GM18858 (cell line): ENCODE measurements at regions not wholly inside any gene's neighbourhood (a gene's known extent, or its start where the extent isn't known, plus 50 kb on each side); places are given as distances from the start of the nearest gene placed in this dataset.
"Not testable (repeated sequence)": the region's sequence is repeated elsewhere in the genome, so short reads cannot be mapped to it uniquely, and the experiment has no call there.

Experiments used
- ATAC-seq: cut with Tn5 transposase; IDR thresholded peaks from one replicate; pipeline ENCODE4 v1.9.1; 2021; ENCODE audit not compliant: unreplicated experiment

GRCh38 chr12:127081058-127081457 is 1185.9 kb upstream of the TMEM132C start:
- no peak for ATAC-seq

- ATAC-seq, result peak; percentile 100
Observed at GRCh38 chr12:127083008-127083949, 1183.7 kb upstream of the TMEM132C start.

- no peak for ATAC-seq
Observed at GRCh38 chr12:127101076-127101475, 1165.9 kb upstream of the TMEM132C start.

DNA sequence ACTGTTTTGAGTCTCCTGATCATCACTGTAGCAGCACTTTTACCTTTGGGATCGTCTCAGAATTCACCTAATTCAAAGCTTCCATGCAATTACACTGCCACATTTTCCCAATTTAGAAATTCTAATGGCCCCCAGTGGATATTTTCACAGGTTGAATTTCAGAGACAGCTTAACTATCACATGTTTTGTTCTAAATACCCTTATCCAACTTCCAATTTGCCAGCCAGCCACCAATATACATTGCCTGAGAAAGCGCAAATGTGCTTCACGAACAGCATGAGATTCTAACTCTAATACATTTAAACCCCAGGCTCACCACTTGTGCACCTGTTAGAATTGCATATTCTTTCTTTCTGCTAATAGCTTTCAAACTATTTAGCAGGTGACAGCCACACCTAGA is 1160.9 kb upstream of the TMEM132C start:
- ATAC-seq, result no peak

DNA sequence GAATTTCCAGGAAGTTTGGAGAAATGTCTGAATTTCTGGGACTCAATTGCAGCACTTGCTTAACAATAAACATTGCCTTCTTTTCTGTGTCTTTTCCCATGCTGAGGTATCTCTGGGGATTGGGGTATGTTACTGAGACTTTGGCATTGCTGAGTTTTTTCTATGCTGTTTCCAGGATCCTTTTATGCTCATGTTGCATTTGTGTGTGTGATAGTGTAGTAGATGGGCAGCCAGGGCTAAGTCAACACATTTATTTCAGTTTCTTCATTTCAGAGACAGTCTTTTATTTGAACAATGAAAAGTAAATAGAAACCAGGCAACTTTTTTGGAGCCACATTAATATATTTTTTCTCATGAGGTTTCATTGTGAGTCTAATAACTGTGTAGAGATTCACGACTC is 1160.3 kb upstream of the TMEM132C start:
- no peak for ATAC-seq

GRCh38 chr12:127107744-127108143 is 1159.2 kb upstream of the TMEM132C start:
- ATAC-seq, result no peak

DNA sequence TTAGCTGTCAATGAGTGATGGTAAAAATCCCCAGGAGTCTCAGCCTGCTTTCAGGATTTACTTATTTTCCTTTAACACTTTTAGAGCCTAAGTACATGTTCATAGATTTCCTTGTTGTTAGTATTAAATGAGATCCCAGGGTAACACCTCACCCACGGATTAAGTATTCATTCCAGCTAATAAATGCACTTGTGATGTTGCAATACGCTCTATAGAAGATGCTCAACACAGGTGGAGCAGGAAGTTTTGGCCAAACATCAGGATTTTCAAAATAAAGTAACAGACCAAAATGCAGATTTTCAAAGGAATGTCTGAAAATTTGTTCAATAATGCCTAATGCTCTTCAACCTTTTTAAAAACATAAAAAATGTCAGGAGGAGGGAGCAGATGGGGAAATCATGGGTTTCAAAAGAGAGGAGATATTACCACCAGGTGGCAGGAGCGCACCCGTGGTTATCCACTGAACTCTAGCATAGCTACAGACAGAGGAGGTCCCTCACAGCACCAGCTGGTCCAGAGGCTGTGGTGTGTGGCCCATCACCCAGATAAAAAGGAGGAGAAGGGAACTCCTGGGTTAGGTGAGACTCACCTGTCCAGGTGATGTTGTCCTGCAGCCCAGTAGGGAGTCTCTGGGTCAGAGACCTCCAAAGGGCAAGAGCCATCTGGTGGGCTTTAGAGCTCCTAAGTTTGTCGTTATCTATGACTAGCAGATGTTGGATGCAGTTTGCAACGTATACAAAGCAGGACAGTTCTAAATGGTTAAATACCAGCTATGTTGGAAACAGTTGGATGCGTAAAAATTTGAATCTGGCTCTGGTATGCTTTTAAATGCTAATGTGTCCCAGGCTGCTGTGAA is 1158.4 kb upstream of the TMEM132C start:
- ATAC-seq, result peak; percentile 73

DNA sequence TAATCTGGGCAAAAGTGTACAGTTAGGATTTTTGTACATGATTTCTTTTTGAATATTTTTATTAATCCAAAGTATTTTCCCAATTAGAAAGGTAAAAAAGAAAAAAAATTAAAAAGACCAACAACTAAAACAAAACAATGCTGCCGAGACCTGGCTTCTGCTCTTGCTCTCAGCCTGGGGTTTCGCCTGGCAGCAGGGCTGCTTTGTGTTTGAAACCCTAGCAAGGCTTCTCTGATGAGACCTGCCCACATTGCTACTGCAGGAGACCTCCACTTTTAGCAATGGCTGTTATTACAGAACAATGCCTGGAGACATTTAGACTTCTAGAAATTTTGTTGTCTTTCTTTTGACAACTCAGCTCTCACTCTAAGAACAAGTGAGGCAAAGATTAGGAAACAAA is 1153.0 kb upstream of the TMEM132C start:
- ATAC-seq, result no peak

DNA sequence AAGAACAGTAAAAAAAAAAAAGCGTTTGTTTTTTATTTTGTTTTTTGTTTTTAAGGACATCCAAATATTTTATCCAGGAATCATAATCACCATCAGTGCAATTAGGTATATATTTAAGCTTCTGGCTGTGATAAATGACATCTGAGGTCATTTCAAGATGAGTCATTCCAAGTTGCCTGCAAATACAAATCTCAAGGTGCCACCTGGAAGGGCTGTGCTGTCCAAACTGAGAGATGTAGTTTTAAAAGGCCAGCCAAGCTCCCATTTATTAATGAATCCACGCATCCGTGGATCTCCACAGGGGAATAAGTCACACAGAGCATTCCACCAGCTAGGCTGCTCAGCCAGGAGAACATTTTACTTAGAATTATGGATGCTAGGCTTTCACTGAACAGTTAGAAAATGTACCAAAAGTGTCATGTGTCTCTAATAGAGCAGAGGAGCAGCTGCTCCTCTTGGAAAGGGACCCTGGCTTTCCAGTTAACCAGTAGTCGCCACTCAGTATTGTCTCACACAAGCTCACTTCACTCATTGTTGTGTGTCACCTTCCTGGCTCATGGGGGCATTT is 1151.4 kb upstream of the TMEM132C start:
- no peak for ATAC-seq

DNA sequence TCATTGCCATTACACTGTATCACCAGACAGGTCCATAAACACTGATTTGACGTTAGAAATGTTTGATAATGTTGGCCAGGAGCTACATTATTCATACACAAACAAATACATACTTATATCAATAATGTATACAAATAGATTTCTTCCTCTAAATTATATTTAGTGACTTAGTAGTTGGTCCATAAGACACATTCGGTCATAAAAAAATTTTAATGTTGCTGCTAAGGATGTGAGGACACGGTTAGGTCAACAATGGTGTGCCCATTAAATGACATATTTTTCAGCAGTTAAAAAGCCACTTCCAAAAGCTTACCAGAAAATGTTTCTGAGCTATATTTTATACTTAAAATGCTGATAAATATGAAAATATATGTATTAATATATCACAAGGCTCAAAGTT is 1148.7 kb upstream of the TMEM132C start:
- no peak for ATAC-seq

DNA sequence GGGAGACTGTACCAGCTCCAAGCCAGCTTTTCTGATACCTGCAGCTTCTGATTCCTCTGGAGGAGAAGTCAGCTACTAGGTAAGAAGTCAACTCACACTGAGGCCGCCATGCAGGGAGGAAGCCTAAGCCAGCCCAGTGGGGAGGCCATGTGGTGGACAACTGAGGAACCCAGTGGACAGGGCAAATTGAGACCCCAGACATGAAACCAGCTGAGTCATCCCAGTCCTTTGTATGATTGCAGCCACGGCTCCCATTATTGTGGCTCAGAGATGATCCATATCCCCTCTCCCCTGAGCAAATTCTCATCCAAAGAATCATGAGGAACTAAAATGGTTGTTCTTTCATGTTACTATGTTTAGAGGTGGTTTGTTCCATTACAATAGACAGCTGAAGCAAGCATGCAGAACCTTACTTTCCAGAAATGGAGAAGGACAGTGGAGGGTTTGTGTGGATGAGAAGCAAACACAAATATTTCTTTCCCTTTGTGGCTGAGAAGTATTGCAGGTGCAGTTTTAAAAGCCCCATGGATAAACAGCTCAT is 1147.3 kb upstream of the TMEM132C start:
- ATAC-seq, result no peak

GRCh38 chr12:127120851-127121250 is 1146.1 kb upstream of the TMEM132C start:
- ATAC-seq, result no peak

GRCh38 chr12:127121494-127122084 is 1145.4 kb upstream of the TMEM132C start:
- no peak for ATAC-seq

DNA sequence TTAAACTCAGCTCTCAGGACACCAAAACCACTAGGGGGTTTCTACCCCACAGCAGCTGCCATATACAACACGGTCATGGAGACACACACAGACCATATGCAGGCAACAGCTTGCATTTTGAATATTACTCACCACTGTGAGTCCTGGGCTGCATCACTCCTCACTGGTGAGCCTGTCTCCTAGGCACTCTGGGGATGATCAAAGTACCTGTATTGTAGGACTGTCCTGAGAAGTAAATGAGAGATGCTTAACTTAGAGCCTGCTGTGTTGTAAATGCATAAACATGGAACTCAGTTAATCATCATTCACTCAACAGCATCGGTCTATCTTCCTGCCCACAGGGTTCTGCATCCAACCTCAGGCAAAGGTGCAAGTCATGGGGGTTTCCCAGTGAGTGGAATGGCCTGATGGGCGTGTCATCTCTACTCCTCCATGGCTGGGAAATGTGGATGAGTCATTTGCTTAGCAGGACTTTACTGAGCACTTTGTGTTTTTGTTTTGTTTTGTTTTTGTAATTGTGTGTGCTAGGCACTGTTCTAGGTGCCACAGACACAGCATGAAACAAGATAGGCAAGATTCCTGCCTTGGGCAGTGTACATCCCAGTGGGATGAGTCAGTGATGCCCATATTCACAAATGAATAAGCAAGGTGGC is 1141.2 kb upstream of the TMEM132C start:
- ATAC-seq, result peak; percentile 78

DNA sequence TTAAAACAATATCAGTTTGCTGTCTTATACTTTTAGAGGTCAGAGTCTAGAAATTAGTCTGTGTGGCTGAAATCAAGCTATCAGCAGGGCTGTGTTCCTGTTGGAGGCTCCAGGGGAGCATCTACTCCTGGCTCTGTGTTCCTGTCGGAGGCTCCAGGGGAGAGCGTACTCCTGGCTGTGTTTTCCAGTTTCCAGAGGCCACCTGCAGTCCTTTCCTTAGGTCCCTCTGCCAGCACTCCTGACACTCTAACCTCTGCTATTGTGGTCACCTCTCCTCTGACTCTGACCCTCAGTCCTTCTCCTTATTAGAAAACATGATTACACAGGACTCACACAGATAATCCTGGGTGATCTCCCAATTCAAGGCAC is 1140.7 kb upstream of the TMEM132C start:
- peak; percentile 17 for ATAC-seq

DNA sequence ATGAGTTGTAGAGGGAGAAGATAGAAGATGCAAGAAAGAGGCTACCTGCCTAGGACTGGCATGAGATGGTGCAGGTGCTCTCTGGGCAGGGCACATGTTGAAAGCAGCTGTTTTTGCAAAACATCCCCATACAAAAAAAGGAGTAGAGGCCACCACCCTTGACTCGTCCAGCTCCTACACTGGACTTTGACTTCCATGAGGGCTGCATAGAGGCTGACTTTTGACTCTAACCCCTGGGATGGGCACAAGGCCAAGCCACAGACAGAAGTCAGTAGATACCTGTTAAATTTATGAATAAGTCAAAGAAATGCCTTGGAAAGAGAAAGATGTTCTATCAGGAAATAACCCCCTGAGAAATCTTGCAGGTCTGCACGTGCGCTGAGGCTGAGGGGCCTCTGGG is 1139.1 kb upstream of the TMEM132C start:
- ATAC-seq, result no peak

DNA sequence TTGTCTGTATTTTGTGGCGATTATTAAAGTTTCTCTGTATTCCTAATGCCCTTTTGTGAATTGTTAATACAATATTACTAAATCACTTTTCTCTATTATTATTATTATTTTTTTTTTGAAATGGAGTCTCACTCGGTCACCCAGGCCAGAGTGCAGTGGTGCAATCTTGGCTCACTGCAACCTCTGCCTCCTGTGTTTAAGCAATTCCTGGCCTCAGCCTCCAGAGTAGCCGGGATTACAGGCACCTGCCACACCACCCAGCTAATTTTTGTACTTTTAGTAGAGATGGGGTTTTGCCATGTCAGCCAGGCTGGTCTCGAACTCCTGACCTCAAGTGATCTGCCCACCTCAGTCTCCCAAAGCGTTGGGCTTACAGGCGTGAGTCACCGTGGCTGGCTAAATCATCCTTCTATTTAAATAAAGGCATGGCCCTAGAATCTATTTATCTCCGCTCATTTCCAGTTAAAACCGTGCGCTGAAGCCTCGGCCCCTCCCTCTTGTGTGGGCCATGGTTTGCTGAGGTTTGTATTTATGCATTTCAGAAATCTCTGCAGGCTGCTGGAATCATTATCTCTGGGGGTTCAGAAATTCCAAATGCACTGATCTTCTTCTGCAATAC is 1136.4 kb upstream of the TMEM132C start:
- ATAC-seq, result no peak

DNA sequence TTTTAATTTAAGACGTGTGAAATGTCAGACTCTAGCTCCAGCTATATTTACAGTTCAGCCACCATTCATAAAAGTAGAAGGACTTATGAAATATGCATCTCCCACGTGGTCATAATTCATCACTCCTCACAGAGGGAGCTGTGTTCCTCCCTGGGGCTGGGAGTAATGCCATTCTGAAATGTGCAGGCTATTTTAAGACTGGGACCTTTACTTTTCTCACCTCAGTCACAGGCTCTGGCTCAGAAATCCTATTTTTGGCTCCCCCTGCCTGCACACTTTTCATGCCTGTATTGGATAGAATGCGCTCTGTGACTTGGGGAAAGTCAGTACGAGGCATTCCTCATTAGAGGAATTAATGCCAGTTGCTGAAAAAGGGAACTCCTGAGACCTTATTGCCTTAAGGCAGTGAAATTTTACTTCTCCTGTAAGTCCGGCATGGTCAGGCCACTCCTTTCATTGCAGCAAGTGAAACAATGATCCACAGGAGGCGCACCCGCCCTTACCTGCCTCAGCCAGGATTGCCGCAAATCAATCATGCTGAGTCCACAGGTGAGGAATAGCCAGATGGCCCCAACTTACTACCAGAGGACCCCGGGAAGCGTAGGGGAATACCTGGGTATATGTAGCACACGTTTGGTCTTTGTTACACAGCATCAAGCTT is 1133.2 kb upstream of the TMEM132C start:
- ATAC-seq, result no peak

DNA sequence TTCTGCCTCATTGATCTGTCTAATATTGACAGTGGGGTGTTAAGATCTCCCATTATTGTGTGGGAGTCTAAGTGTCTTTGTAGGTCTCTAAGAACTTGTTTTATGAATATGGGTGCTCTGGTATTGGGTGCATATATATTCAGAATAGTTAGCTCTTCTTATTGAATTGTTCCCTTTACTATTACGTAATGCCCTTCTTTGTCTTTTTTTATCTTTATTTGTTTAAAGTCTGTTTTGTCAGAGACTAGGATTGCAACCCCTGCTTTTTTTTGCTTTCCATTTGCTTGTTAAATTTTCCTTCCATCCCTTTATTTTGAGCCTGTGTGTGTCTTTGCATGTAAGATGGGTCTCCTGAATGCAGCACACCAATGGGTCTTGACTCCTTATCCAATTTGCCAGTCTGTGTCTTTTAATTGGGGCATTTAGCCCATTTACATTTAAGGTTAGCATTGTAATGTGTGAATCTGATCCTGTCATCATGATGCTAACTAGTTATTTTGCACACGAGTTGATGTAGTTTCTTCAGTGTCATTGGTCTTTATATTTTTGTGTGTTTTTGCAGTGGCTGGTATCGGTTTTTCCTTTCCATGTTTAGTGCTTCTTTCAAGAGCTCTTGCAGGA is 1126.0 kb upstream of the TMEM132C start:
- ATAC-seq, result not testable (repeated sequence)
